Omental fat pad (tissue), 3 donors: ENCODE measurements at regions not wholly inside any gene's neighbourhood (a gene's known extent, or its start where the extent isn't known, plus 50 kb on each side); places are given as distances from the start of the nearest gene placed in this dataset.

Source experiments
- ATAC-seq: fragments of 150-250 bp; one replicate; pipeline ENCODE4 v1.9.1; 2016; ENCODE audit warnings: mild to moderate bottlenecking, moderate library complexity; ENCODE audit not compliant: low FRiP score
- DNase-seq: peaks from one replicate; pipeline ENCODE4 v3.0.0-alpha.2; 2019; ENCODE audit warnings: low spot score
- CTCF ChIP-seq, 3 donors: fragments of 450-650 bp; IDR thresholded peaks; one replicate each; pipeline ENCODE4 v1.5.1; 2016 to 2017; ENCODE audit warnings: antibody characterized with exemption in 3 of 3, mild to moderate bottlenecking in 3 of 3, moderate library complexity in 2 of 3

- DNase-seq: no peak
These were observed 142.7 kb upstream of the DOCK10 start for GRCh38 chr2:225184948-225185347.

DNA sequence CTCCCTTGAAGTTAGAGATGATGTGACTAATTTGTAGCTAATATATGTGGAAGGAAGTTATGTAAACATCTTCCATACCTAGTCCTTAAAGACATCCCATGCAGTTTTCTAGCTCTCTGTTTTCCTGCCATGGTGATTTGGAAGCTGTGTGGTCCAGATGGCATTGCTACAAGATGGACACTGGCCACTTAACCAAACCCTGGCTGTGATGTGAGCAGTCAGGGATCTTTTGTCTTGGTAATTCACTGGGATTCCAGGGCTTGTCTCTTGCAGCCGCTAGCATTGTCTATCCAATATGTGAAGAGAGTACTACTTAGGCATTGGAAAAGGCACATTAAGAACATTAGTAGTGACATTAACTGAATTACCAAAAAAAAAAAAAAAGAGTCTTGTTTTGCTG is 139.9 kb upstream of the DOCK10 start:
- DNase-seq: no peak
- no peak for TF ChIP-seq CTCF (IDR thresholded peaks at IDR 0.05)
- ATAC-seq: no peak

More at GRCh38 chr2:225184948-225185347, 142.7 kb upstream of the DOCK10 start:
- no peak for ATAC-seq
- no peak for TF ChIP-seq CTCF (IDR thresholded peaks at IDR 0.05)

GRCh38 chr2:225177098-225177497 is 134.8 kb upstream of the DOCK10 start:
- ATAC-seq (no peak), DNase-seq (no peak)
- TF ChIP-seq CTCF (IDR thresholded peaks at IDR 0.05): no peak

- ATAC-seq: no peak
These were observed 131.6 kb upstream of the DOCK10 start for GRCh38 chr2:225173909-225174308.

DNA sequence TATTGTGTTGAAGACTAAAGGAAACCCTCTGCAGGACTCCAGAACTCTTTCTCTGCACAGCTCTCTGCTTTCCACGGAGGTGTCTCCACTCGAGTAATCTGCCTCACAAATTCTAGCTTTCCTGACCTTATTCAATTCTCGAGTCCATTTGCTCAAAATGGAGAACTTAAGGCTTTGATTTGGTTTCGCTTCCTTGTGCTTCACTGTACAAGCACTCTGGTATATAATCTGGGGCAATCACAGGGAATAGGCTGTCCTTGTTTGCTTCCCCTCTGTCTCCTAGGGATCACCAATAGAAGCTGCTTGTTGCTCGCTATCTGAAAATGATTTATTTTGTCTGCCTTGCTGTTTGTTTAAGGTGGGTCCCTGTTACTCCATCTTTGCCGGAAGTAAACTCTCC is 129.1 kb upstream of the DOCK10 start:
- DNase-seq (no peak), ATAC-seq (no peak)
- TF ChIP-seq CTCF (IDR thresholded peaks at IDR 0.05): no peak

More at GRCh38 chr2:225173909-225174308, 131.6 kb upstream of the DOCK10 start:
- TF ChIP-seq CTCF (IDR thresholded peaks at IDR 0.05): no peak
- DNase-seq: no peak

DNA sequence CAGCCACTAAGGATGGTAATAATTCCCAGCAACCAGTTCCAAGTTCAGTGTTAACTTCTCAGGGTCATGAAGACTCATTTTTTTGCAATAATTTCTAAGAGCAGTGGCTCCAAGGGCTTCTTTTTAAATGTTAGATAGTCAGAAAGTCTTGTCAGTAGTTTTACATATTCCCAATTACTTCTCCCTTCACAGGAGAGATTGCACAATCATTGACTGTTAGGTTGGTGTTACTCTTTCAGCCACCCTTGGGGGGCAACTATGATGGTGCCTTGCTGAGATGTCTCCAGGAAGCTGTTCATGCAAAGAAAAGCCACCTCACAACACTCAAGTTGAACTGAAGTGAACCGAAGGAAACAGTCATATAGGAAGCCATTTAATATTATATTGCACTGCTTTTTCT is 127.9 kb upstream of the DOCK10 start:
- no peak for TF ChIP-seq CTCF (IDR thresholded peaks at IDR 0.05)
- no peak for ATAC-seq
- DNase-seq: no peak

- DNase-seq: no peak
- ATAC-seq: no peak
- no peak for TF ChIP-seq CTCF (IDR thresholded peaks at IDR 0.05)
These were observed 127.1 kb upstream of the DOCK10 start for GRCh38 chr2:225169396-225169795.
